Fibroblast of peridontal ligament (primary cell): ENCODE measurements at regions not wholly inside any gene's neighbourhood (a gene's known extent, or its start where the extent isn't known, plus 50 kb on each side); places are given as distances from the start of the nearest gene placed in this dataset.

Experiments used
- DNase-seq: peaks from one replicate; pipeline ENCODE4 v3.0.0-alpha.2; 2010; ENCODE audit errors: extremely low read depth

- no peak for DNase-seq
Measured at GRCh38 chr5:18105449-18105848, 471.2 kb downstream of the TAF11L14 start.

DNA sequence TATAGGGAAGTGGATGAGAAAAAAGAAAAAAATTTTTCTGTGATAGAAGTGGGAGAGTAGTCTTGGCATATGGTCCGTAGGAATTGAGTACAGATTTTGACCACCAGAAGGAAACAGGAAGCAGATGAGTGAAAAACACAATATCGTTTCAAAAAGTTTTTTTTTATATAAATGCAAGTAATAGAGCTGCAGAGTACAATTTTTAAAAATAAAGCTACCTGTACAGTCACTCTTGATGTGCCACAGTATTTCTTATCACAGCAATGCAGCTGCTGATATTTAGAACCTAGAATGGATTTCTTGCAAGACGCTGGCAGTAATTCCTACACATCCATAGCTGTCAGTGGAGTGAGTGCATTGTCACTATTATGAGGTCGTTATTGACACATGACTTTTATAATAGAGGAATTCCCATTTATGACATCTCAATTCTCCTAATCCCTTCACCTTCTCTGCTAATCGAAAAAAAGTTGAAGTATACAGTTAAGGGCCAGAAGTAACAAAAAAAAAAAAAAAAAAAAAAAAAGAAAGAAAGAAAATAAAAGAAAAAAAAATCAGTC, 477.7 kb downstream of the TAF11L14 start:
- no peak for DNase-seq

GRCh38 chr5:18113721-18114120, 479.5 kb downstream of the TAF11L14 start:
- peak; percentile 2 for DNase-seq

DNA sequence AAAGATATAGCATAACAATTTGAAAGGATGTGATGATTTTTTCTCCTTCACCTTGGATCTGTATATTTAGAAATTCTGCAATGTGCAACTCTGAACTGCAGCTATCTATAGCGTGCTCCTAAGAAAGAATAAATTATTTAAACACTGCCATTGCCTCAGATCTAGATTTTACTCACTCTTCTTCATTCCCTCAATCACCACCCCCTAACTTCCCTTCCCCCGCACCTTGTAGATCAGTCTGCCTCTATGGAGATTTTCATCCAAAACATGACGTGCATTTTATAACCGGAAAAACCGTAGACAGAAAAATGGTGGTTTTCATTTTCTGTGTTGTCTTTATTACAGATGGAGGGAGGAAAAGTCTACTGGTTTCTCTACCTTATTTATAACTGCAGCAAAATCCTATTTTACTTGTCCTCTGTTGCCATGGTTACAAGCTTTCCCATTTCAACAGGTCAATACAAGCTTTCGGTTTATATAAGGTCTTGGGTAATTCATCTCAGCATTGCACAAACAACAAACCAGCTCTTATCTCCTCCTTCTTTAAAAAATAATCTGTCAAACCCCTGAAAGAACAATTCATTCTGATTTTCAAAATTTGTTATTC, 480.0 kb downstream of the TAF11L14 start:
- no peak for DNase-seq

DNA sequence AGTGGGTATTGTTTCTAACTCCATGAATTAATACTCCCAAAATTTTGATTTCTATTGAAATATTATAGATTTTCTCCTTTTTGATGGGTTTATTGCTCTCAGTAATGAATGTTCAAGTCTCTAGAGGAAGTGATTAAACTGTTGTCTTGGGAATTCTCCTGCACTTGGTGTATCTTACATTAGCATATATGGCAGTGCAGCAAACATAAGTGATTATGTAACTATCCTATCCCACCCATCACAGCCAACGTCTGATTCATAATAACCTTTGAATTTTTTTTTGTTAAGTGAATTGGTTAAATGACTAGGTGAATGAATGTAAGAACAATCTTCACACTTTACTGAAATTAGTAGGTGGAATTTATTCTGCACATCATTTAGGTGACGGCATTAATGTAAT, 483.7 kb downstream of the TAF11L14 start:
- no peak for DNase-seq

DNA sequence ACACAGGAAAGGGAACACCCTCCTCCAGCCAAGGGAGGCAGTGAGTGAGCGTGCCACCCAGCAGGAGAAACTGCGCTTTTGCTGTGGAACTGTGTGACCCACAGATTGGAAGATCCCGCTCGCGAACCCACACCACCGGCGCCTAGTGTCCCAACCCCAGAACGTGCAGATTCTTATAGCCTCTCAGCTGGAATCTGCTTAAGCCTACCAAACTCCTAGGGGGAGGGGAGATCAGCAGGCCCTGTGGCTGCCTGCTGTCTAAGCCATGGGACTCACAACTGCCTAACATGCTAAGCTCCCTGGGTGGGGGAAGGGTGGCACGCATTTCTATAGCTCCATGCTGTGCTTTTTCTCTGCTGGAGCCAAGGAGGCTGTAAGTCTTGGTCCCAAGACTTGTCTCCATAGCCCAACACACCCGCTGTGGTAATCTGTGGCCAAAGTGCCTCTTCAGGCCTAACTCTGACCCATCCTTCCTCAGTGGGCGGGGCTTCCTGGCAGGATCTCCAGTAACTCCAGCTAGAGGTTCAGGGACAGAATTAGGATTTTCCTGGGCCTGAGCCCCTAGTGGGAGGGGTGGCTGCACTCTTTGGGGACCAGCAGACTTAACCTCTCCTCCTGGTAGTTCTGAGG, 485.0 kb downstream of the TAF11L14 start:
- DNase-seq = no peak

DNA sequence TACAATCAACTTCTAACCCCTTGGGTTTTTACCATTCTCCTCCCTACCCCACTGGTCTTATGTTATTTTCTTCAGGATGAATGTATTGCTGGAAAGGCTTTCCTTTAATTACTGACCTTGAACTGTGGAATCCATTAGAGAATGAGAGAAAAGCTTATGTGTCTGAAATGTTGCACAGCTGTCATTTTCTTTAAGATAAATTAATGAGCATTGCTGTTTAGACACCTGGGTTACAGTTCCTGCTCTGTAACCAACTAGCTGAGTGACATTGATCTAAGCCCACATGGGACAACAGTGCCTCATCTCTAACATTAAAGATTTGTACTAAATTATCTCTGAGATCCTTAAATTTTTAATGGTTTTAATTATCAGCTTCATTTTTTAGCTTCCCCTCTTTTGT, 507.0 kb downstream of the TAF11L14 start:
- no peak for DNase-seq

GRCh38 chr5:18142831-18143230, 508.6 kb downstream of the TAF11L14 start:
- no peak for DNase-seq

GRCh38 chr5:18152671-18153070, 518.4 kb downstream of the TAF11L14 start:
- no peak for DNase-seq

DNA sequence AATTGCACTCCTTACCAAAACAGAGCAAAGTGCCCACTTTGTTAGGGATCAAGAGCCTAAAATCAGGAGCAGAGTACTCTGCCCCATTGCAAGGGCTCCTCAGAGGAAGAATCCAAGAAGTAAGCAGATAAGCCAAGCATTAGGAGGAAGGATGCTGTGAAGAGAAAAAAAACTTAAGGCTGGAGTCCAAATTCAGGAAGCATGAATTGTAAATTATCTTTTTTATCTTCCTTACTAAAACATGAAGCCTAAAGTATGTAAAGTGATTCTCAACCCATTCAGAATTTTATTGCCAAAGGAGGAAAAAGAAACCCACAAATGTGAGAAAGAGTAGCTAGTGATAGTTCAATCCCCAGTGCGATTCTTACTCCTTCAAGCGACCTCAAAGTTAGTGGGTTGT, 523.9 kb downstream of the TAF11L14 start:
- DNase-seq = no peak

GRCh38 chr5:18159331-18159730, 525.1 kb downstream of the TAF11L14 start:
- DNase-seq = no peak

DNA sequence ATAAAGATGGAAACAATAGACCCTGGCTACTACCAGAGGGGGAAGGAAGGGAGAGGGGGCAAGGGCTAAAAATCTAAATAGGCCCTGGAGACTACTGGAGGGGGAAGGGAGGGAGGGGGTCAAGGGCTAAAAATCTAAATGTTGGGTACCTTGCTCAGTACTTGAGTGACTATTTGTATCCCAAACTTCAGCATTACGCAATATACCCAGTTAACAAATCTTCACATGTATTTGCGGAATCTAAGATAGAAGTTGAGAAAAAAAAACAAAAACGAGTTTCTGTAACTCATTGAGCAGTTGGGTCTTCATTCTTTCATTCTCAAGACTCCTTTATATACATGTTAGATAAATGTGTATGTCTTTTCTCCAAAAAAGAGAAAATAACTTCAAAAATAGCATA, 537.4 kb downstream of the TAF11L14 start:
- DNase-seq = no peak

- DNase-seq = no peak
Measured at GRCh38 chr5:18179579-18179978, 545.3 kb downstream of the TAF11L14 start.

DNA sequence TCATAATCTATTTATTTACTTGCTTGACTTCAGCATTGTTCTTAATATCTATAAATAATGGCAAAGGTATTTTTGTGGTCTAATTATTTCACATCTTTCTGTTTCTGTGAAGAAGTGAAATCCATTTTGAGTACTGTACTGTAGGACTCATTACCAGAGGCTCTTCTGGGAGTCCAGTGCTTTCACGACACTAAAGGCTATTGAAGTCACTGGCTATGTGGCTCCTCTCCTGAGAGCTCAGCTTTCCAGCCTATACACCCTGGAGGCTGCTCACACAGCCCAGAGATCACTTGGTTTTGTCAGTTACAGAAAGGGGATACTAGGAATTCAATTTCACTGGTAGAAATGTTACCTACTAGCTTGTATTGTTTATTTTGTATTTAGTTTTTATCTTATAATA, 547.3 kb downstream of the TAF11L14 start:
- no peak for DNase-seq

- no peak for DNase-seq
Measured at GRCh38 chr5:18195910-18196309, 561.6 kb downstream of the TAF11L14 start.

DNA sequence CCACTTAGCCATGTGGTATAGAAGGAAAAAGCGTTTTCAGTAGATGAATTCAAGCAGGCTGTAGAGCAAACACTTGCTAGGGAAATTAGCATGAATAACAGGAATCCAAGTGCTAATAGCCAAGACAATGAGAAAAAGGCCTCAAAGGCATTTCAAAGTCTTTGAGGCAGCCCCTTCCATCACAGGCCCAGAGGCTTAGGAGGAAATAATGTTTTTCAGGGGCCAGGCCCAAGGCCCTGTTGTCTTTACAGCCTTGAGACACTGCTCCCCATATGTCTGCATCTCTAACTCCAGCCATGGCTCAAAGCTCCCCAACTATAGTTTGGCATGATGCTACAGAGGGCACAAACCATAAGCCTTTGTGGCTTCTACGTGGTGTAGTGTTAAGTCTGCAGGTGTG, 563.5 kb downstream of the TAF11L14 start:
- DNase-seq = no peak

DNA sequence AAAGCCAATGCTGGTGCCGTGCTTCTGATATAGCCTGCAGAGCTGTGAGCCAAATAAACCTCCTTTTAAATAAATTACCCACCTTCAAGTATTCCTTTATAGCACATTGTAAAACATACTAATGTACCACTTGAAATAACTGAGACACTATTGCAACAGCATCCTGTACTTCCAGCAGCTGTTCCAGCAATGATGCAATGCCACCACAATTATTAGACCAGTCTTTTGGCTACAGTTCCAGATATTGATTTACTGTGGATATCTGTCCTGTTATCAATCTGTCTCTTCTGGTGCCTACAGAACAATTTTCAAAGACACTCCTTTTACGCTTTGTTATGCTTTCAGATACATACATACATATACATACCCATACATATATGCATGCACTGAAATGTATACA, 567.9 kb downstream of the TAF11L14 start:
- DNase-seq = no peak

DNA sequence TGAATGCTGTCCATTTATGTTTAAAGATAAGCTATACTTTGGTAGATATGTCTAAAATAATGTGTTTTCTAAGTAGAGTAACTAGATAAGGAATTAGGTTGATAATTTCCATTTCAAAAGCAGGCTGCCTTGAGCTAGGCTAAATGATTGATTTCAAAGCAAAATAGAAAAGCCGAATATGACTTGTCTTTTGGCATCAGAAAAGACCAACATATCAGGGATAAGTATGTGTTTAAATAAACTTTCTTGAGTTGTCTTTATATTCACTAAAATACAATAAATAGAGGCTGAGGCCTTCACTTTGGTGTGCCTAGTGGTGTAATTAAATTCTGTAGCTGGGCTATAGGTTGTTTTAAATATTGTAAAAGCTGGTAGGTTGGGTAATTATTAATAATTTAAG, 569.0 kb downstream of the TAF11L14 start:
- no peak for DNase-seq

DNA sequence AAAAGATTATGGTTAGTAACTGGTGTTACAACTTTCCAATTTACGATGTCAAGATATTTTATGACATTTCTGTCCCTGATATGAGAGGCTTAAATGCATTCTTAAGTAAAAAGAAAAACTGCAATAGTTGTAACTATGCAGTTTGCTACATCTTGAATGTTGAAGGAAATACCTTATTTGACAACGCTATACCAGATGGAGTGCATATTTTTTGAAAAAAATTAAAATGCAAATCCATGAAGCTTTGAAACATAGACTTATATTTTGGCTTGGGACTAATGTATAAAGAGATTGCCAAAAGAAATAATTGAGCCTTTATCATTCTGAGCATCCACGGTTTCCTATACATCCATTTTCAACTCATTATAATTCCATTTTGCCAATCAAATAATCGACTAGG, 579.4 kb downstream of the TAF11L14 start:
- DNase-seq = no peak

GRCh38 chr5:18216016-18216415, 581.8 kb downstream of the TAF11L14 start:
- no peak for DNase-seq

DNA sequence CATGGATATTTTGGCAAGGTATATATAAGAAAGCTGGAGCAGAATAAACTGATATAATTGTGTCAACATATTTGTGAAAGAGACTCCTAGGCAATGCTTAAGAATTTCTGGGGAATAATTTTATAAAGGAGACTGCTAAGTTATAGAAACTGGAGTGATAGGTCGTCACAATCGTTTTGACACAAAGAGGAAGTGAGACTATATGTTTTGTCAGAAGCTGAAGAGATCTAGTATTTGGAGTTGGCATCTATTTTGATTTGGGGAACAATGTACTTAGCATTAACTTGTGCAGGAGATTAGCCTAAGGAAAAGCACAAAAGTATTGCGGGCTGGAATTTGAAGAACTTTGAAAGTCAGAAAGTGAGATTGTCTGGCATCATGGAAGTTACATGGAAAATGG, 582.5 kb downstream of the TAF11L14 start:
- DNase-seq = no peak

GRCh38 chr5:18219241-18219640, 585.0 kb downstream of the TAF11L14 start:
- no peak for DNase-seq

DNA sequence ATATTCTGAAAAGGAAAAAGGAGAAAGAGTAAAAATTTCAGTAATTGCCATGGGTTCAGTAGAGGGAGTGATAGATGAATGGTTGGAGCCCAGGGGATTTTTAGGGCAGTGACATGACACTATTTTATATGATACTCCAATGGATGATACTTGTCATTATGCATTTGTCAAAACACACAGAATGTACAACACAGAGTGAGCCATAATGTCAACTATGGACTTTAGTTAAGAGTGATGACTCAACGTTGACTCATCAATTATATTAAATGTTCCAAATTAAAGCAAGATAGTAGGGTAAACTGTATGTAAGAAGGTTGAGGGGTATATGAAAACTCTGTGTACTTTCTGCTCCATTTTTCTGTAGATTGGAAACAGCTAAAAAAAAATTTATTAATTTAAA, 586.4 kb downstream of the TAF11L14 start:
- DNase-seq = no peak

DNA sequence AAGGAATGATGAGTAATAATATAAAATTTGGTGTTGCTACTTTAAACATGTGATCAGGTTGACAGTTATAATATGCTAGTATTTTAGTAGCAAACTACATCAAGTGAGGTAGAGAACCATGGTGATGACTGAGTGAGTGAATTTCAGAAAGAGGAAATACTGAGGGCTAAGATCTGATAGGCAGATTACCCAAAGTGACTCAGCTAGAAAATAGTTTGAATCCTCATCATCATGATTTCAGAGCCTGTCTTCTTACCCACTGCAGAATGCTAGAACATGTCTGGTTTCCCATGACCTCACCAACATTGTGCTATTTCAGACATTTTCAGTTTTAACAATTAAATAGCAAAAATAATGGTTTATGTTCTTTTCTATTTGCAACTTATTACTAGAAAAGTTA, 602.1 kb downstream of the TAF11L14 start:
- no peak for DNase-seq
